Stimulated activated CD8-positive, alpha-beta memory T cell treated with anti-CD3 and anti-CD28 coated beads, Interleukin-7, amount 100 ng/mL, for 48 hours (primary cell): ENCODE measurements at regions not wholly inside any gene's neighbourhood (a gene's known extent, or its start where the extent isn't known, plus 50 kb on each side); places are given as distances from the start of the nearest gene placed in this dataset.

Source experiments
- DNase-seq, 2 donors: peaks; one replicate each; pipeline ENCODE4 v3.0.0-alpha.2; 2020; ENCODE audit warnings: low read depth in 1 of 2; ENCODE audit errors: extremely low read depth in 1 of 2

DNA sequence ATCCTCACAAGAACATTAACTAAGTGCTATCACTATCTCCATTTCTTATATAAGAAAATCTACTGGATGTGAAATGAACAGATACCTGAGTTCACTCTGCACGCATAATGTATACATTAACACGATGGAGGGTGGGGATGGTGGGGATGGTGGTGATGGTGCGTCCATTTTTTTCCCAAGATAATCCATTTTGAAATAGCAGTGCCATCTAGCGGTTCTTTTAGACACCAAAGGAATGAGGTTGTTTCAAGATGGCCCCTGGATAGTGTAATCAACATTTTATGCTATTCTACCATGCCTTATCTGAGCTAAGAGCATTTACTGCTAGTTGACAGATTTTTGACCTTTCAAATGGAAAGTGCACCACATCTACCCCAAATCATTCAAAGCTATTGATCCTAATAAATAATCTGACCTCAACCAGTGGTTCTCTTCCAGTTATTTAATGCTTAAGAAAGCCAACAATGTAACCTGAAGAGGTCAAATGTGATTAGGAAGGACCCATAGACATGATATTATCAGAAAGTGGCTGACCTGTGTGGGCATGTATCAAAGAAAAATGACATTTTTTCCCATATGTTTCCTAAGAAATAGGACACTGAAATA is 714.7 kb upstream of the TENM4 start:
- DNase-seq, result no peak

DNA sequence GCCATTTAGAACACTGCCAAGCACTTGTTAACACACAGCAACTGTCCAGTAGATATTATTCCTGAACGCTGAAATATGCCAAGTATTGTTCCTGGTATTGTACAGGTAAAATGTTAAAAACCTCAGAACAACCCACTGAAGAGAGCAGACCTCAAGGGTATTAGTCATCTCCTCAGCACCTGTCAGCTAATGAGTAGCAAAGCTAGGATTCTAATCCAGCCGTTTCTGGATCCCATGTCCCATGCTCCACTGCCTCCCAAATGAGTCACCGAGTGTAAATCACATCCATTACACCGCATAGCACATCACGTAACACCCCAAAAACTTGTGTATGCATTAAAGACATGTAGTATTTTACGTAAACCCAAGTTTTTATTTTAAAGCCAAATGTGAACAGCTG is 705.4 kb upstream of the TENM4 start:
- DNase-seq, result no peak

DNA sequence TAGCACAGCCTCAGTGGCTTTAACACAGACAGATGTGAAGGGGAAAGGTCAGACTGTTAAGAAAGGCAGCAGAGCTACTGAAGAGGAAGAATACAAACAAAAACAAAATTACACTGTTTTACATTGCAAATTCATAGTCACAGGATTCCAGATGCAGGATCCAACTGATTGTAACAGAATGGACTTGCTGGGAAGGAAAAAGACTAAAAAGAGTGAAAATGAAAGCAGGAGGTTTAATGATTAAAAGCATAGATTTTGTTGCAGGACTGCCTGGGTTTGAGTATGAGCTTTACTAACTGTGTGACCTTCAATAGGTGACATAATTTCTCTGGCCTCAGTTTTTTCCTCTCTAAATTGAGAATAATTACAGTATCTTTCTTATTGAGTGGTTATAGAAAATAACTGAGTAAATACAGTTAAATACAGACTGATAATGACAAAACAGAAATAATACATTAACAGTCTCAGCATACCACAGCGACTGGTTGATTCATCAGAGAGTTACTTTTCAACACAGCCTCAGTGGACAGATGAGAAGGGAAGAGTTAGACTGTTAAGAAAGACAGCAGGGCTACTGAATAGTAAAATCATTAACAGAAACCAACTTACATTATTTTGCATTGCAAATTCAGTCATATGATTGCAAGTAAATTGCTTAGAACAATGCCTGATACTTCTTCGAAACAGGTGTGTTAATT is 704.2 kb upstream of the TENM4 start:
- DNase-seq, result no peak

DNA sequence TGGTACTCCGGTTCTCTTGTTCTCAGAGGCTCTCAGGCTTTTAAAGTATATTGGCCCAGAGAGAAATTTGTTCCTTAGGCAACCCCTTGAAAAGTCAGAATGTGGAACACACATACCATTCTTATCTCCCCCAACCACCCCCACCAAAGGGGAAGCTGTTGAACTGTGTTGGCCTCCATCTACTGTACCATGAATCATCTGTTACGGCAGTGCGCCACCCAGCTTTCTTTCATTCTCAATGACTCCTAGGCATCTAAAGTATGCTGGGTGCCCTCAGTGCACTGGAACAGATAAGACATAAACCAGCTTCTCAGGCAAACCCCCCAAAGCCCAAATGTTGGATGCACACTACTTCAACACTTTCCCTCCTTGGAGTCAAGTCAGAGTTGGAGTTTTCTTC is 696.2 kb upstream of the TENM4 start:
- no peak for DNase-seq

DNA sequence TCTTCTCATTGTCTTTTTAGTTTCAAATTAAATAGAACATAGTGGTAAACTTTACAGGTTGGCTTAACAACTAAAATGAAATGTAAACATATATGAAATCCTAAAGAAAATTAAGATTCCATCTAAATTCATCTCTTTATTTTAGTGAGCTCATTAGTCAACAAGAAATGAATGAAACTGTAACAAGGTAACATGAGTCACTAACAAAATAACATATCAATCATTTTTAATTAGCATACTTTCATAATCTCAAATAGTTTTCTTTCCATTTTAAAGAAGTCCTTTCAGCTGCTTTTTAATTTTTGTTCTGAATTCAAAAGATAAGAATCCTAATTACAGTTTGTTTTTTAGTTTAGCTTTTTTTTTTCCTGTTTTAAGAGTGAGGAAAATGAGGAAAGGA is 688.6 kb upstream of the TENM4 start:
- no peak for DNase-seq

DNA sequence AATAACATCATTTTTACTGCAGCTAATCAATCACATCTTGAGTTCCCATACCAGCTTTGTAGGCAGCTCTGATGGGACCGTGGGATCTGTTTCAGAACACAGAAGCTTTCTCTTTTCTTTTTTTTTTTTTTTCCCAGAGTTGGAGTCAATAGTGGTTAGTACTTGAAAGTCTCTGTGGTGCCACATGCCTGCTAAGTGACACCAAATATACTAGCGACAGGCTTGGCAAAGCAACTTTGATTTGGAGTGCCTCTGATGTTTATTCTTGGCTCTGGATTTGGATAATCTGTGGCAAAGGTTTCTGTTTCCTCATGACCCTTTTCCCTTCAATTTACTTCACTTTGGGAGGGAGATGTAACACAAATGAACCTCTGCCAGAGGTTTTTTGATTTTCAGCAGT is 681.4 kb upstream of the TENM4 start:
- no peak for DNase-seq

DNA sequence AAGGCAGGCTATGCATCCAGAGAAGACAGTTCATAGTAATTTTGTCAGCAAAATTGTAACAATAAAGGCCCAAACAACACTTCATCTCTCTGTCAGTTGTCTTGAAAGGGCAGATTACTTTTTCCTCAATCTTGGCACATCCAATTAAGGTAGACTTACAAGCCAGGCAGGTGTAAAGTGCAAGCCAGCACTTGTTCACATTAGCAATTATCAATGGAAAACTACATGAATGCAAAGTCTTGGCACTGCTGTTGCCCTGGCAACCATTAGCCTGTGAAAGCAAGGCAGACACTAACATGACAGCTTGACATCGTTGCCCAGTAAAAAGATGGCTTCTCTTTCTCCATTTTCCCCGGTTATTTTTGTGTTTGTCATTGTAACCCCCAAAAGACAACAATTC is 677.2 kb upstream of the TENM4 start:
- no peak for DNase-seq

DNA sequence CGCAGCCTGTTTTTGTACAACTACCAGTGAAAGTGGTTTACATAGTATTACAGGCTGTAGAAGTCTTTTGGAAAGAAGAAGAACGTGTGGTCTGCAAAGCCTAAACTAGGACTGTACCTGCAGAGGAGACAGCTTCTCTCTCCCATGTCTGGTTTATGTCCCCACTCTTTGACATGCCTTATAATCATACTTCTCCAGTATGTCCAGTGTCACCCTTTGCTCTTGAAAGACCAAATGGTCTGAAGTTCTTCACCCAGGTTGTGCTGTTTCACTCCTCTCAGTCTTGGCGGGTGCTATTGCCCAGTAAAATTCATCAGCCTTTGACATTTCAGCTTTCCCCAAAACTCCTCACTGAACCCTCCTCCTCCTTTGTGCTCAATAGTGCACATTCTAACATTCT is 676.0 kb upstream of the TENM4 start:
- no peak for DNase-seq

DNA sequence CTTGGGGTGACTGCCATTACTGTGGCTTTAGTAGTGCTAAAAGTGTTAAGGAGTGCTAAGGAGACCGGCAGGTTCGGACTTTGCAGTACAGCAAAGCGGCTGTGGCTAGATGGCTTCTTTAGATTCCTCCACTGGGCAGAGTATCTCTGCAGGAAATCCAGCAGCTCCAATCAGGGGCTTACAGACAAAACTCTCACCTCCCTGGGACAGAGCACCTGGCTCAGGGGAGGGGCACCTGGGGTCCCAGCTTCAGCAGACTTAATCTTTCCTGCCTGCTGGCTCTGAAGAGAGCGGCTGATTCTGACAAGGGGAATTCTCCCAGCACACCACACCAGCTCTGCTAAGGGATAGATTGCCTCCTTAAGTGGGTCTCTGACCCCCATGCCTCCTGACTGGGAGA is 668.8 kb upstream of the TENM4 start:
- no peak for DNase-seq

DNA sequence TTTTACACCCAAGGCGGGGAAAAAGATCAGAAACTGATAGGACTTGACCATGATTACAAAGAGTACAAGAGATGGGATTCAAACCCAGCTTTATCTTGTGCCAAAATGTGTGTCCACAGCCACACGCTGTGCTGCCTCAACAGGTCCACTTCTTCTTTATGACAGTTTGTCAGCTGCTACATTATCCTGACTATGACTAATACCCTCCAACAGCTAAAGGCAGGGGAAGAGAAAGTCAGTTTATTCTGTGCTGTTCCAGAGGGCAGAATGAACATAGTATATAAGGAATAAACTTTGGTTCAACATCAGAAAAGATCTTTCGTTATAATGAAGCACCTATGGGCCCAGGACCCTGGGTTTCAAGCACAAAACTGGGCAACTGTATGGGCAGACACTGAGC is 668.2 kb upstream of the TENM4 start:
- DNase-seq, result no peak

DNA sequence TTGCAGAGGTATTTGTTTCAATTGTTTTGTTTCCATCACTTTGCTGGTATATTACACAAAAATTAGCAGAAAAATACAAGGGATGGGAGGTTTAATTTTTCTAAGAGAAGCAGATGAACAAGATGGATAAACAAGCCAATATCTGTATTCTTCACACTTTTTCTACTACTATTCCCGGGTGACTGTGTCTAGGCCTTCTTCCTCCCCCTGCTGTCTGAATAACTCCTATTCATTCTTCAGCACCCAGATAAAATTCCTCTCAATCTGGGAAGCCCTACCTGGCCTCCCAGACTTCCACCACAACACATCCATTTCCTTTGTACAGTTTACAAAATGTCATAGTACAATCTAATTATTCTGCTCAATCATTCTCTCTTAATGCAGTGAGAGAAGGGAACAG is 666.6 kb upstream of the TENM4 start:
- DNase-seq, result no peak

DNA sequence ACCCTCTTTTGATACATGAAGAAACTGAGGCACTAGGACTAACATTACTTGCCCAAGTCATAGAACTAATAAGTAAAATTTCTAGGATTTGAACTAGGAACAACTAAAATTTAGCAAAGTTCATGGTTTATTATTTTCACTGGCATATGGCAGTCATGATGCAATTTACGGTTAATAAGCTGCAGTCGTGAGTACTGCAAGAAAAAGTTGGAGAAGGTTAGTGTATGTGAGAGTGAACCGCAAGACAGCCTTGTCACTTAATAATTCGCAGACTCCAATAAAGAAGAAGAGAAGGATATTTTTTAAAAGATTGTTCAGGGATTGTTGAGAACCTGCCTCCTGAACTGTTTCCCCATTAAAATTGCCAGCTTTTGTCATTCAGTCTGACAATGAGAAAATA is 663.4 kb upstream of the TENM4 start:
- DNase-seq, result no peak

DNA sequence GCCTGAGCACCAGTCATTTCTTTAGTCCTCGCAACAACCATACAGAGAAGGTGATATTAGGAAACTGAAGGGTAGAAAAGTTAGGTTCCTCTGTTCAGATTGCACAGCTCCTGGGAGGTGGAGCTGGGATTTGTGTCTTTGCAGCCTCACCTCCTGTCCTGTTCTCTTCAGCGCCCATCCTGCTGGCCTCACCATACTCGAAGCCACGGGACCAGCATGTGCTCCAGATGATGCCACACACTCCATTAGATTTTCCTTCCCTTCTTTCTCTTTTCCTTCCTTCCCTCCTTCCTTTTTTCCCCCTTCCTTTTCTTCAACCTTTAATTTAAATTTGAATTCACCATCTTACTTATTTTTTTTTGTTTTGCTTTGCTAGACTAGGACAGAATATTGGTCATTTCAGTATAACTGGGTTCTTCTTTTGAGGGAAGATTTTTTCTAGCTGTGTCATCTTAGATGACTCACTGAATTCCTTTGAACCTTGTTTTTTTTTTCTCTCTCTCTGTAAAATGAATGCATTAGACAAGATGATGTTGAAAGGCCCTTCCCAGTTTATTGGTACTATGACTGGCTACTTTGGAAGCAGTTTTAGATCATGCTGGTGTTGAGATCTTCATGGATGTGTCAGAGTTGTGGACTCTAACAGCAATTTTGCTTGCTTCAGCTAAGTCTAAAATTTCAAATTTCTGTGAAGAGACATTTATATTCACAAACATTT is 662.5 kb upstream of the TENM4 start:
- DNase-seq, result no peak

DNA sequence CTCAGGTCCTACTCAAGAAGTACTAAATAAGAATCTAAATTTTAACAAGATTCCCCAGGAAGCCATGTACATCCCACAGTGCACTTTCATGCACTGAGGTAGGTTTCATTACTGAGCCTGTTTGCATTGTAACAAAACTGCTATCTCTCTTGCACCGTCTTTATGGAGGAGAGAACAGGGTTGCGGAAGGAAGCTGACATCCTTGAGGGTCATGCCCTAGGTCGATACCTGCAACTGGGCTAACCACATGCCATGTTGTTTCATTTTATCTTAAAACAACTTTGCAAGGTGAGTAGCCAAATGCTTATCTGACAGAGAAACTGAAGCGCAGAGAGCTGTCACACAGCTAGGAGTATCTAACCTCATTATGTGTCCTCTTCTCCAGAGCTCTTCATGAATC is 656.3 kb upstream of the TENM4 start:
- no peak for DNase-seq

DNA sequence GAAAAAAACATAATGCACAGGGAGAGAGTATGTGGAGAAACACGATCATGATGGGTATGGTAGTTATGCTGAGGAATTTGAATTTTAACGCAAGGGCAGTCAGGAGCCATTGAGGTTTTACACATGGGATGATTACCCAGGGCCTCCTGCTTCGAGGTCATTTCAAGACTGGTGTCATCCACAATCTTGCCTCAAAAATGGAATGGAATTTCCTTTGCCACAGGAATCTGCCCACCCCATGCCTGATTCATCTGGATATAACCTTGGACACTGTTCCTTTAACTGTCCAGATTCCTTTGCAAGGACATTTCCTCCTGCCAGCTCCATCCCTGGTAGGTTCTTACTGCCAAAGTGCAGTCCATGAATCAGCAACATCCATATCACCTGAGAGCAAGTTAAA is 655.9 kb upstream of the TENM4 start:
- no peak for DNase-seq

DNA sequence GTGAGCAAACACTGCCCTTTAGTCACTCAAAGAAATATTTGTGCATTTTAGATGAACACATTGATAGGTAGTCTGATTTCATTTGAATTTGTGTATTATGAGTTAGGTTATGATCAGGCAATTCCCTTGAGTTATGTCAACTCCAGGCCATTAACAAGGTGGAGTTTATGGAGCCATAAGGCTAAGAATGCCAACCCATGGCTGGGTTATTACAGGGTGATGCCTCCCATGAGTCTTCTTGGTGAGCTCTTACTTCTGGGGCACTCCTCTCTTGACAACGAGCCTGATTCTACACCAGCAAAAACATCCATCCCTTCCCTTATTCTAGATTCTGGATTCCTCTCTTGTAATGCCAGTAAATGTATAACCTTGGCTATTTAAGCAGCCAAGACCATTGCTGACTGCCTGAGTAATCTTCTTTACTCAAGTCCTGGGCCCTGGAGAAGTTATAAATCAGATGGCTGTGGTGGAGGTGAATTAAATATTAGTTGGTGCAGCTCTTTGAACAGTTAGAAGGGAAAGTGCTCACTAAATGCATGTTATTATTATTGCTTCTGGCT is 645.7 kb upstream of the TENM4 start:
- DNase-seq, result no peak

DNA sequence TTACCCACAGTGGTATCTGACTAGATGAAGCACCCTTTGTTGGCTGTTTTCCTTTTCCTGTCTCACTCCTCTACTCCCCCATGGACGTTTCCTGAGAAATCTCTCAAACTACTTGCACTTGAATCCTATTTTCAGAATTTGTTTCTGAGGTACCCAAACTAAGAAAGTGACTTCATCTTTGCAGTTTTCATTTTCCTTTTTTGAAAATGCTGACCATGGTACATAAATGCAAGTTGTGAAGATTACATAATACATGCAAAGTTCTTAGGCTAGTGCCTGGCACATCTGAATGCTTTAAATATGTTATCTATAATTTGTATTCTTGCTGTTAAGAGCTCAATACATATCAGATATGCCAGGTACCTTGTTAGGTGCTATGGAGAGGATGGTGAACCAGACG is 644.7 kb upstream of the TENM4 start:
- DNase-seq, result no peak

DNA sequence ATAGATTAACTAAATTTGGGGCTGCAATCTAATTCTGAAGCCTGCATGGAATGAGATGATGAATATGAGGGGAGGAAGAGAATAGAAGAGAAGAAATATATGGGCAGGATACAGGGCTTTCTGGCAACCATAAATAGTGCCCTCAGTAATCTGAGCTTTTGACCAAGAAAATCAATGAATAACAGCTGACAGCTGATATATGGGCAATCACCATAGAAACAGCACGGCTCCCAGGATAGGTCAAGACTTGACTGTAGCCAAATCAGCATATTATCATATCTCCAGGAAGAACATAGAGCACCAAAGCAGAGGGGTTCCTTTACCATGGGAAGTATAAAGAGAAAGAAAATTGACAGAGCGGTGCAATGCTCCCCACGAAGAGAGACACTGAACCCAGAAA is 643.8 kb upstream of the TENM4 start:
- DNase-seq, result no peak

DNA sequence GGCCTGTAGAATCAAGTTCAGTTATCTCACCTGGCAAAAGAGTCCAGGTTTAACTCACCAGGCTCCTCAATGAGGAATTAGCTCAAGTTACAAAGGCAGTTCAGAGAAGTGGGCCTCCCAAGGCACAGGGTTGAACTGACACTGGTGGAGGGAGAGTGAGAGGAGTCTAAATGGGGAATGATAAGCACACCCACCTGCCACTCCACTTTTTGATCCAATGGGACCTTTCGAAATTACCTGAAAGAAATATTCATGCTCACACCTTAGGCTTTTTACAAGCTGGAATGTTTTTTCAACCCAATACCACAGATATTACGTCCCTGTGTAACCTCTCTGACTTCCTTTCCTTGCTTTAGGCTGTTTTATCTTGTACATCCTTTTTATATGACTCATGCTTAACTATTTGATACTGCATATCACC is 642.7 kb upstream of the TENM4 start:
- DNase-seq, result no peak

DNA sequence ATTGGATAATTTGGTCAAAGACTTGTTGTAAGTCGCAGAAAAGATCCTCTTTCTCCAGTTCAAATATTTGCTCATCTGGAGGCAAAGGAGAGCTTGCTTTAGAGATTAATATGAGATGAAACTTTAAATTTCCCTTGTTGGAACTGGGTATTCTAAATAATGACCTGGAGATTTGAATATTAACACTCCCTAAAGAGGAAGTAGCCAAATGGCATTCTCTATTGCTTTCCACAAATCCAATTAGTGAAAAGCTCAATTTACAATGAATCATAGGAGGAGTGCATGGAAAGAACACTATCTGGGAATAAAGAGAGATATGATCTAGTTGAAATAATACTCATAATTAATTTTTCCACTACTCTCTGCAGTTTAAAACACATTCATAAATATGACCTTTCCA is 641.6 kb upstream of the TENM4 start:
- no peak for DNase-seq

DNA sequence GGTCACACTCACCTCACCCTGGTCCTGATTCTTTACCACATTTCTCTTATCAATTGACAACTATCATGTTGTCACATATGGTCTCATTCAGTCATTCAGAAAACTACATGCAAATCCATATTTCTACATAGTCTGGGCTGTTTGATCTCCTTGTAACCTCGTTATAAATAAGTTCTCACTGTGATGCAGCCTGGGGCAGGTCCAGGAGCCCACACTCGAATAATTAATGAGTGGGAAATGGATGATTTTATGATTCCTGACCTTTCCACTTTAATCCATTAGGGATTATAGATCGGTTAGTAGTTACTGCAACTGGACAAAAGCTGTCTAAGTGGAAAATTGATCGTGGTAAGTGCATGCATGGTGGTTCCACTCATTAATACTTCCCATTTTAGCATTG is 636.3 kb upstream of the TENM4 start:
- no peak for DNase-seq

DNA sequence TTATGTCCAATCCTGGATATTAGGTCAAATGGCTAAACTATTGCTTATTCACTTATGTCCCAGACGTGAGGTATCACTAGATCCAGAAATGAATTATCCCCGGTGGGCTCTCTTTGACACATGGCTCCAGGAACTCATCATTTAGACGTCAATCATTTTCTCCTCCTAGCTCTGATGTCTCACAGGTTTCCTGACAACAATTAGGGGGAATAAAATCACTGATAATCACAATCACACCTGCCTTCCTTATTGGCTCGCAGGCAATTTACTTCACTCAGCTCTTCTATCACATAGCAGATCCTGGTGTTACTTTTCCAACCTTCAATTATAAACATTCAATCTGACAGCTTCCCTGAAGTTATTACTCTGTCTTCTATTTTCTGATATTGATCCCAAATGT is 634.0 kb upstream of the TENM4 start:
- no peak for DNase-seq
